GM12874 (cell line): ENCODE measurements at regions not wholly inside any gene's neighbourhood (a gene's known extent, or its start where the extent isn't known, plus 50 kb on each side); places are given as distances from the start of the nearest gene placed in this dataset.

Experiments
- TF ChIP-seq, protein P1 (sequence below): IDR thresholded peaks from 2 replicates; pipeline ENCODE4 v1.5.1; 2011; ENCODE audit warnings: low read depth, mild to moderate bottlenecking, control low read depth, low read length, moderate library complexity; ENCODE audit not compliant: insufficient read depth

GRCh38 chr14:36020120-36021029 lies 156.1 kb downstream of the PTCSC3 start:
- TF ChIP-seq, protein P1, sequence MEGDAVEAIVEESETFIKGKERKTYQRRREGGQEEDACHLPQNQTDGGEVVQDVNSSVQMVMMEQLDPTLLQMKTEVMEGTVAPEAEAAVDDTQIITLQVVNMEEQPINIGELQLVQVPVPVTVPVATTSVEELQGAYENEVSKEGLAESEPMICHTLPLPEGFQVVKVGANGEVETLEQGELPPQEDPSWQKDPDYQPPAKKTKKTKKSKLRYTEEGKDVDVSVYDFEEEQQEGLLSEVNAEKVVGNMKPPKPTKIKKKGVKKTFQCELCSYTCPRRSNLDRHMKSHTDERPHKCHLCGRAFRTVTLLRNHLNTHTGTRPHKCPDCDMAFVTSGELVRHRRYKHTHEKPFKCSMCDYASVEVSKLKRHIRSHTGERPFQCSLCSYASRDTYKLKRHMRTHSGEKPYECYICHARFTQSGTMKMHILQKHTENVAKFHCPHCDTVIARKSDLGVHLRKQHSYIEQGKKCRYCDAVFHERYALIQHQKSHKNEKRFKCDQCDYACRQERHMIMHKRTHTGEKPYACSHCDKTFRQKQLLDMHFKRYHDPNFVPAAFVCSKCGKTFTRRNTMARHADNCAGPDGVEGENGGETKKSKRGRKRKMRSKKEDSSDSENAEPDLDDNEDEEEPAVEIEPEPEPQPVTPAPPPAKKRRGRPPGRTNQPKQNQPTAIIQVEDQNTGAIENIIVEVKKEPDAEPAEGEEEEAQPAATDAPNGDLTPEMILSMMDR = no peak

DNA sequence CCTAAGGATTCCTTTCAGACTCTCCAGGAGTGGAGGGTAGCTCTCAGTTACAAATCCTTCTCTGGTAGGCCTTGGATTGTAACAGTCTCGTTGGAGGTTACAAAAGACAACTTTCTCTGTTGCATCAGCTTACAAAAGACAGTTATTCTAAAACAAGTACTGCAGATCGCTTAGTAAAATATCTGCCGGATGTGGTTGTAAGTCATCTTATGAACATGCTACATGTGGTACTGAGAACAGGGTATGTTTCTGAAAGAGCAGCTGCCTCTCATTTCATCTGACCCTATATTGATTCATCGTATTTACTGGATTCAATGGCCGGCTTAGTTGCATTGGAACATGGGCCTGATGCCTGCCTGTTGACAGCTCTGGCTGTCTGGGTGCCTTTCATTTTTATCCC lies 157.4 kb downstream of the PTCSC3 start:
- TF ChIP-seq, protein P1 = no peak

GRCh38 chr14:36014236-36014635 lies 162.3 kb downstream of the PTCSC3 start:
- TF ChIP-seq, protein P1 = no peak

GRCh38 chr14:36013483-36013882 lies 163.0 kb downstream of the PTCSC3 start:
- TF ChIP-seq, protein P1 = no peak

GRCh38 chr14:36012621-36013020 lies 163.9 kb downstream of the PTCSC3 start:
- TF ChIP-seq, protein P1 = no peak

DNA sequence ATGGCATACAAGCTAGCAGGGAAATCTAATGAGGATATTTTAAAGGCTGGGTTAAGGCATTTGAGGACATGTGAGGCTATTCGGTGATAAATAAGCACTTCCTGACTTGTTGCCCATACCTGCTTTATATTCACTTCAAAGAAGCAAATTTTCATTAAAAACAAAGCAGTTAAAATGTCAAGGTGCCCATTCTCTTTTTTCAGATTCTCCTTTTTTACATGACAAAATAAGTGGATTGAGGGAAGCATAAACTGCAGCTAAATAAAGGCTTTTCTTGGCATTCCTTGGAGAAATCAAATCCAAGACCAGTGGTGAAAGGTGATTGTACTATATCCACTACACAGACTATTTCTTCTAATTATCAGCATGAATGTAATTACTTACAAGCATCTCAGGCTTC lies 166.9 kb downstream of the PTCSC3 start:
- TF ChIP-seq, protein P1 = no peak

DNA sequence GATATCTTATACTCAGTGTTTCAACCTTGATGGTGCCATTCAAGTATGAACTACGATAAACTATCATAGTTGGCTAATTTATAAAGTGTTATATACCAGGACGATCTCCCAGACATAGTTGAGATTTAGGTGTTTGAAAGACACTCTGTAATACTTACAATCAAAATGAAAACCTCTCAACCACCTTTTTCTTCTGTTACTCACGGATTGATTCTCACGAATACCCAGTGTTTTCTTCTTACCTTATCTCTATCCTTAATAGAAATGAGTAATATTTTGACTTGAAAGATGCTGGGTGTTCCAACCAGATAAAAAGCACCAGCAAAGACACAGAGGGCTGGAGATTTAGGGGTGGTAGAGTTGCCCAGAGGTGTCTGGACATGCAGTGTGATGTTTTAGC lies 169.9 kb downstream of the PTCSC3 start:
- TF ChIP-seq, protein P1 = no peak
